HepG2 (cell line): ENCODE measurements at regions not wholly inside any gene's neighbourhood (a gene's known extent, or its start where the extent isn't known, plus 50 kb on each side); places are given as distances from the start of the nearest gene placed in this dataset.

Experiments
- ATAC-seq: fragments of 200-7000 bp; cut with Tn5 transposase; 3 replicates; pipeline ENCODE4 v1.9.1; 2020; ENCODE audit warnings: mild to moderate bottlenecking, moderate library complexity
- BruUV-seq: library from RNA; stranded (reverse); fragments of 400-500 nt; replicated peaks from 2 replicates; lab custom pipeline; 2021; lab: Mats Ljungman, UMichigan
- CTCF ChIA-PET: fragments of 300-600 bp; formaldehyde crosslinking; extraction: SDS; loops from one replicate; lab custom pipeline; 2021; ENCODE audit warnings: low total read pairs, inconsistent platforms, low intra/inter-chr PET ratio; lab: Yijun Ruan, JAX
- POLR2A ChIA-PET: fragments of 350-600 bp; sonication (Branson Sonifier 250); formaldehyde crosslinking; loops from one replicate; lab custom pipeline; 2020; ENCODE audit warnings: antibody characterized with exemption, inconsistent platforms; lab: Yijun Ruan, JAX
- DNase-seq: peaks from one replicate; pipeline ENCODE4 v3.0.0-alpha.2; 2015; ENCODE audit warnings: low spot score
- FAIRE-seq: peaks from 3 replicates; lab custom pipeline; 2011; peaks lifted over from hg19 to GRCh38; lab: Jason Lieb, UNC
- H2AFZ ChIP-seq: one replicate; pipeline ENCODE4 v1.6.1; 2011; ENCODE audit warnings: low read length, inconsistent platforms
- H3K27ac ChIP-seq: fragments of 300-600 bp; 3 replicates; pipeline ENCODE4 v1.8.0; 2011; ENCODE audit warnings: mixed run types, mild to moderate bottlenecking, mixed read lengths, low read length, inconsistent platforms; ENCODE audit not compliant: insufficient read depth; ENCODE audit errors: extremely low read length
- H3K27me3 ChIP-seq, 2 experiments: fragments of 200-600 bp in 1 of 2; 2 replicates in 1 of 2; 3 replicates in 1 of 2; pipeline versions ENCODE4 v1.6.0 to v1.8.0; 2011; ENCODE audit warnings: low read length in 2 of 2, mild to moderate bottlenecking in 2 of 2, moderate library complexity in 2 of 2, inconsistent platforms in 1 of 2; ENCODE audit not compliant: insufficient read depth in 2 of 2, control insufficient read depth in 1 of 2
- H3K36me3 ChIP-seq, 2 experiments: fragments of 200-600 bp in 1 of 2; replicated peaks in 1 of 2; 2 replicates in 1 of 2; 3 replicates in 1 of 2; pipeline versions ENCODE4 v1.5.1 to v1.8.0; 2011; ENCODE audit warnings: low read length in 2 of 2, inconsistent platforms in 1 of 2; ENCODE audit not compliant: insufficient read depth in 2 of 2, control insufficient read depth in 1 of 2
- H3K4me1 ChIP-seq: 2 replicates; pipeline ENCODE4 v1.5.1; 2012; ENCODE audit warnings: low read length, inconsistent platforms; ENCODE audit not compliant: insufficient read depth
- H3K4me2 ChIP-seq: 2 replicates; pipeline ENCODE4 v1.6.0; 2011; ENCODE audit warnings: low read depth, low read length, inconsistent platforms
- H3K4me3 ChIP-seq, 3 experiments: fragments of 200-600 bp in 1 of 3; sonication (generic), shearing (Covaris generic) in 1 of 3; replicated peaks in 1 of 3; 2 replicates each; pipeline ENCODE4 v1.5.1; 2011 to 2016; ENCODE audit warnings: low read length in 3 of 3, inconsistent platforms in 2 of 3, low read depth in 2 of 3, mild to moderate bottlenecking in 2 of 3, control low read depth in 1 of 3, mixed read lengths in 1 of 3; ENCODE audit not compliant: insufficient read depth in 1 of 3
- H3K79me2 ChIP-seq: one replicate; pipeline ENCODE4 v1.6.1; 2011; ENCODE audit warnings: low read length, inconsistent platforms; ENCODE audit not compliant: insufficient read depth
- H3K9ac ChIP-seq: 2 replicates; pipeline ENCODE4 v1.6.0; 2011; ENCODE audit warnings: mild to moderate bottlenecking, low read depth, low read length, inconsistent platforms; ENCODE audit not compliant: insufficient read depth
- H3K9me3 ChIP-seq: 2 replicates; pipeline ENCODE4 v1.5.1; 2012; ENCODE audit warnings: mild to moderate bottlenecking, low read length
- H4K20me1 ChIP-seq: 2 replicates; pipeline ENCODE4 v1.6.0; 2011; ENCODE audit warnings: inconsistent platforms, mild to moderate bottlenecking, low read length, moderate library complexity; ENCODE audit not compliant: insufficient read depth
- ARHGAP35 ChIP-seq: sonication (generic); formaldehyde crosslinking; IDR thresholded peaks from 2 replicates; pipeline ENCODE4 v1.9.0; 2022; ENCODE audit warnings: mild to moderate bottlenecking, inconsistent platforms, moderate library complexity, missing genetic modification reagents, borderline replicate concordance
- BRCA1 ChIP-seq: sonication (generic); formaldehyde crosslinking; IDR thresholded peaks from 2 replicates; pipeline ENCODE4 v1.4.0; 2020; ENCODE audit warnings: missing genetic modification reagents
- EEA1 ChIP-seq: sonication (generic); formaldehyde crosslinking; IDR thresholded peaks from 2 replicates; pipeline ENCODE4 v1.5.1; 2020; ENCODE audit warnings: mild to moderate bottlenecking, missing genetic modification reagents, borderline replicate concordance
- HMG20A ChIP-seq: IDR thresholded peaks from 2 replicates; pipeline ENCODE4 v1.6.1; 2016; ENCODE audit warnings: borderline replicate concordance
- KLF13 ChIP-seq: sonication (generic); formaldehyde crosslinking; IDR thresholded peaks from 2 replicates; pipeline ENCODE4 v1.4.0; 2020; ENCODE audit warnings: mild to moderate bottlenecking, missing genetic modification reagents
- MAFF ChIP-seq: IDR thresholded peaks from 2 replicates; pipeline ENCODE4 v1.6.1; 2011; ENCODE audit warnings: low read depth, low read length, improper control_type of control experiment
- ZFP90 ChIP-seq: sonication (generic); formaldehyde crosslinking; IDR thresholded peaks from 2 replicates; pipeline ENCODE4 v1.8.0; 2022; ENCODE audit warnings: missing genetic modification reagents, mild to moderate bottlenecking, inconsistent platforms, borderline replicate concordance
- ZNF20 ChIP-seq: sonication (generic); formaldehyde crosslinking; IDR thresholded peaks from 2 replicates; pipeline ENCODE4 v1.4.0; 2020; ENCODE audit warnings: mild to moderate bottlenecking, moderate library complexity, missing genetic modification reagents
- ZNF430 ChIP-seq: sonication (generic); formaldehyde crosslinking; IDR thresholded peaks from 2 replicates; pipeline ENCODE4 v1.9.0; 2021; ENCODE audit warnings: mild to moderate bottlenecking, missing genetic modification reagents
- ZNF75D ChIP-seq: sonication (generic); formaldehyde crosslinking; IDR thresholded peaks from 2 replicates; pipeline ENCODE4 v1.8.1; 2023; ENCODE audit warnings: missing genetic modification reagents, mild to moderate bottlenecking, borderline replicate concordance
- WGBS: methylation state at CpG from one replicate; pipeline ENCODE4 v1.1.6; 2017; ENCODE audit warnings: low lambda C conversion rate; 5-methylcytosine and 5-hydroxymethylcytosine counted together
- in situ Hi-C: cut with HindIII; loops from 2 replicates; pipeline ENCODE4 v1.10.0; 2017; ENCODE audit warnings: low pct_unique_long_range_greater_than_20kb; ENCODE audit not compliant: extremely low pct_ligation_motif_present
- intact Hi-C: fragments of 100-400 bp; cut with micrococcal nuclease; formaldehyde crosslinking; loops from one replicate; pipeline ENCODE4 v1.10.0; 2022; ENCODE audit not compliant: unreplicated experiment
- TF ChIP-seq, protein P1 (sequence below): sonication (generic); formaldehyde crosslinking; IDR thresholded peaks from 2 replicates; pipeline ENCODE4 v1.4.0; 2020; ENCODE audit warnings: missing genetic modification reagents
- TF ChIP-seq, protein P2 (sequence below): sonication (generic); formaldehyde crosslinking; IDR thresholded peaks from 2 replicates; pipeline ENCODE4 v1.5.0; 2020; ENCODE audit warnings: missing genetic modification reagents

DNA sequence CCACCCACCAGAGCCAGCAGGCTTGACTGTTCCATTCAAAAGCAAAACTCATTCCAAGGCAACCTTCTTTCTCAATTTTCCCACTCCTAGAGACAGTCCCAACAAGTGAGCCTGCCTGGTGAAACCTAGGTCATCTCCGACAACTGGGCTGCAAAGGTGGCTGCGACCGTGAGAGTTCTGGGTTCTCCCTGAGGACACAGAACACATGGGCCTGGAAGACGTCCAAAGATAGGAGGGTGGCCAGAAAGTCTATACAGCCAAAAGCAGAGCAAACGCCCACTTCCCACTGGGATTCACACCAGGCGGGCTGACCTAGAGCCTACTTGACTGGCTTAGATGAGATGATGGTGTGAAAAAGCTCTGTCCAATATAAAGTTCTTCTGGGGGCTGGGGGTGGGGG lies 90.2 kb upstream of the GRIK3 start:
- Histone ChIP-seq H3K9ac (no peak overlapping the region), H3K9me3 (no peaks in the 10 kb centered on the region), H3K36me3 (no peaks in the 10 kb centered on the region), H3K4me2 (no peak overlapping the region), H3K79me2 (no peaks in the 10 kb centered on the region), H3K27me3 (peaks cover 0 to 4% of the 10 kb centered on the region in 2 experiments; a peak in 1 of 5 replicates), H4K20me1 (no peaks in the 10 kb centered on the region), H3K4me1 (no peaks in the 10 kb centered on the region), H3K4me3 (no peak overlapping the region), H3K27ac (no peak overlapping the region), H2AFZ (no peak overlapping the region)
- ChIA-PET CTCF (no interaction called here), POLR2A (no interaction called here)
- ATAC-seq (no peak), FAIRE-seq (no peak), DNase-seq (no peak)
- BruUV-seq = no TSS peak
- 15% methylated on average over 6 of the region's 6 CpGs for WGBS
- TF ChIP-seq ARHGAP35 (no peak), ZNF430 (CRISPR knock-in tag) (no peak), ZNF75D (no peak), HMG20A (CRISPR knock-in tag) (no peak), KLF13 (no peak), BRCA1 (CRISPR knock-in tag) (no peak), ZNF20 (CRISPR knock-in tag) (no peak), ZFP90 (CRISPR knock-in tag) (no peak), MAFF (no peak), EEA1 (CRISPR knock-in tag) (no peak)
- TF ChIP-seq, protein P1, sequence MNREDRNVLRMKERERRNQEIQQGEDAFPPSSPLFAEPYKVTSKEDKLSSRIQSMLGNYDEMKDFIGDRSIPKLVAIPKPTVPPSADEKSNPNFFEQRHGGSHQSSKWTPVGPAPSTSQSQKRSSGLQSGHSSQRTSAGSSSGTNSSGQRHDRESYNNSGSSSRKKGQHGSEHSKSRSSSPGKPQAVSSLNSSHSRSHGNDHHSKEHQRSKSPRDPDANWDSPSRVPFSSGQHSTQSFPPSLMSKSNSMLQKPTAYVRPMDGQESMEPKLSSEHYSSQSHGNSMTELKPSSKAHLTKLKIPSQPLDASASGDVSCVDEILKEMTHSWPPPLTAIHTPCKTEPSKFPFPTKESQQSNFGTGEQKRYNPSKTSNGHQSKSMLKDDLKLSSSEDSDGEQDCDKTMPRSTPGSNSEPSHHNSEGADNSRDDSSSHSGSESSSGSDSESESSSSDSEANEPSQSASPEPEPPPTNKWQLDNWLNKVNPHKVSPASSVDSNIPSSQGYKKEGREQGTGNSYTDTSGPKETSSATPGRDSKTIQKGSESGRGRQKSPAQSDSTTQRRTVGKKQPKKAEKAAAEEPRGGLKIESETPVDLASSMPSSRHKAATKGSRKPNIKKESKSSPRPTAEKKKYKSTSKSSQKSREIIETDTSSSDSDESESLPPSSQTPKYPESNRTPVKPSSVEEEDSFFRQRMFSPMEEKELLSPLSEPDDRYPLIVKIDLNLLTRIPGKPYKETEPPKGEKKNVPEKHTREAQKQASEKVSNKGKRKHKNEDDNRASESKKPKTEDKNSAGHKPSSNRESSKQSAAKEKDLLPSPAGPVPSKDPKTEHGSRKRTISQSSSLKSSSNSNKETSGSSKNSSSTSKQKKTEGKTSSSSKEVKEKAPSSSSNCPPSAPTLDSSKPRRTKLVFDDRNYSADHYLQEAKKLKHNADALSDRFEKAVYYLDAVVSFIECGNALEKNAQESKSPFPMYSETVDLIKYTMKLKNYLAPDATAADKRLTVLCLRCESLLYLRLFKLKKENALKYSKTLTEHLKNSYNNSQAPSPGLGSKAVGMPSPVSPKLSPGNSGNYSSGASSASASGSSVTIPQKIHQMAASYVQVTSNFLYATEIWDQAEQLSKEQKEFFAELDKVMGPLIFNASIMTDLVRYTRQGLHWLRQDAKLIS (CRISPR knock-in tag) = no peak
- TF ChIP-seq, protein P2, sequence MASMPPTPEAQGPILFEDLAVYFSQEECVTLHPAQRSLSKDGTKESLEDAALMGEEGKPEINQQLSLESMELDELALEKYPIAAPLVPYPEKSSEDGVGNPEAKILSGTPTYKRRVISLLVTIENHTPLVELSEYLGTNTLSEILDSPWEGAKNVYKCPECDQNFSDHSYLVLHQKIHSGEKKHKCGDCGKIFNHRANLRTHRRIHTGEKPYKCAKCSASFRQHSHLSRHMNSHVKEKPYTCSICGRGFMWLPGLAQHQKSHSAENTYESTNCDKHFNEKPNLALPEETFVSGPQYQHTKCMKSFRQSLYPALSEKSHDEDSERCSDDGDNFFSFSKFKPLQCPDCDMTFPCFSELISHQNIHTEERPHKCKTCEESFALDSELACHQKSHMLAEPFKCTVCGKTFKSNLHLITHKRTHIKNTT (CRISPR knock-in tag) = no peak
- intact Hi-C loops = no loop called here
- in situ Hi-C loops = no loop called here
